DND-41 (cell line): ENCODE measurements at regions not wholly inside any gene's neighbourhood (a gene's known extent, or its start where the extent isn't known, plus 50 kb on each side); places are given as distances from the start of the nearest gene placed in this dataset.

Experiments
- ATAC-seq: fragments of 200-7000 bp; cut with Tn5 transposase; 3 replicates; pipeline ENCODE4 v1.9.1; 2021; ENCODE audit warnings: low read depth; ENCODE audit not compliant: insufficient read depth
- DNase-seq: peaks from one replicate; pipeline ENCODE4 v3.0.0-alpha.2; 2020
- H2AFZ ChIP-seq: 2 replicates; pipeline ENCODE4 v1.6.0; 2012; ENCODE audit warnings: low read depth, low read length
- H3K27ac ChIP-seq: 2 replicates; pipeline ENCODE4 v1.5.1; 2012; ENCODE audit warnings: low read length, inconsistent platforms
- H3K27me3 ChIP-seq: fragments of 200-600 bp; sonication (generic); 2 replicates; pipeline ENCODE4 v1.6.0; 2012; ENCODE audit warnings: low read length, mild to moderate bottlenecking, inconsistent platforms; ENCODE audit not compliant: insufficient read depth, poor library complexity
- H3K36me3 ChIP-seq: 2 replicates; pipeline ENCODE4 v1.5.1; 2012; ENCODE audit warnings: low read length, inconsistent platforms; ENCODE audit not compliant: insufficient read depth
- H3K4me1 ChIP-seq: 2 replicates; pipeline ENCODE4 v1.5.1; 2012; ENCODE audit warnings: mild to moderate bottlenecking, low read length; ENCODE audit not compliant: insufficient read depth
- H3K4me2 ChIP-seq: 2 replicates; pipeline ENCODE4 v1.6.0; 2012; ENCODE audit warnings: mild to moderate bottlenecking, moderate library complexity, low read length, inconsistent platforms; ENCODE audit not compliant: insufficient read depth
- H3K4me3 ChIP-seq, 2 experiments: fragments of 200-600 bp in 1 of 2; shearing (Covaris generic) in 1 of 2; 2 replicates each; pipeline ENCODE4 v1.5.1; 2012 to 2016; ENCODE audit warnings: inconsistent platforms in 2 of 2, low read length in 2 of 2, mild to moderate bottlenecking in 2 of 2, low read depth in 1 of 2, moderate library complexity in 1 of 2
- H3K79me2 ChIP-seq: 2 replicates; pipeline ENCODE4 v1.6.0; 2012; ENCODE audit warnings: low read length, inconsistent platforms; ENCODE audit not compliant: insufficient read depth
- H3K9ac ChIP-seq: 2 replicates; pipeline ENCODE4 v1.6.0; 2012; ENCODE audit warnings: low read depth, mild to moderate bottlenecking, inconsistent platforms, low read length, moderate library complexity
- H3K9me3 ChIP-seq: 2 replicates; pipeline ENCODE4 v1.5.1; 2012; ENCODE audit warnings: low read length, moderate library complexity, mild to moderate bottlenecking, inconsistent platforms; ENCODE audit not compliant: insufficient read depth, severe bottlenecking
- H4K20me1 ChIP-seq: 2 replicates; pipeline ENCODE4 v1.6.0; 2012; ENCODE audit warnings: low read length; ENCODE audit not compliant: insufficient read depth
- CTCF ChIP-seq: IDR thresholded peaks from 2 replicates; pipeline ENCODE4 v1.5.1; 2012; ENCODE audit warnings: borderline replicate concordance, low read length, moderate library complexity, mild to moderate bottlenecking; ENCODE audit not compliant: poor library complexity, severe bottlenecking; ENCODE audit errors: extremely low read depth
- EZH2 ChIP-seq: IDR thresholded peaks from 3 replicates; pipeline ENCODE4 v1.6.1; 2012; ENCODE audit warnings: borderline replicate concordance, low read depth, mild to moderate bottlenecking, moderate library complexity, low read length, inconsistent platforms; ENCODE audit not compliant: severe bottlenecking

GRCh38 chr3:21049334-21050062 lies 701.5 kb downstream of the ZNF385D start:
- no peaks in the 10 kb centered on the region for H3K4me1 ChIP-seq
- no peak overlapping the region for H3K27ac ChIP-seq
- H3K9me3 ChIP-seq, result no peaks in the 10 kb centered on the region
- no peak overlapping the region for H3K4me3 ChIP-seq
- no peaks in the 10 kb centered on the region for H3K36me3 ChIP-seq
- no peaks in the 10 kb centered on the region for H3K27me3 ChIP-seq
- no peaks in the 10 kb centered on the region for H4K20me1 ChIP-seq
- H3K79me2 ChIP-seq, result no peaks in the 10 kb centered on the region
- DNase-seq (no peak), ATAC-seq (no peak)
- no peak for TF ChIP-seq CTCF
- TF ChIP-seq EZH2, result no peak
- no peak overlapping the region for H3K9ac ChIP-seq
- no peak overlapping the region for H2AFZ ChIP-seq
- H3K4me2 ChIP-seq, result no peak overlapping the region

- no peak overlapping the region for H2AFZ ChIP-seq
- DNase-seq (no peak), ATAC-seq (no peak)
- no peak overlapping the region for H3K27ac ChIP-seq
- no peak overlapping the region for H3K4me2 ChIP-seq
- no peaks in the 10 kb centered on the region for H3K4me1 ChIP-seq
- no peaks in the 10 kb centered on the region for H3K27me3 ChIP-seq
- no peak overlapping the region for H3K4me3 ChIP-seq
- no peaks in the 10 kb centered on the region for H3K9me3 ChIP-seq
- no peaks in the 10 kb centered on the region for H3K36me3 ChIP-seq
- no peak overlapping the region for H3K9ac ChIP-seq
- H4K20me1 ChIP-seq, result no peaks in the 10 kb centered on the region
- no peaks in the 10 kb centered on the region for H3K79me2 ChIP-seq
- TF ChIP-seq CTCF, result no peak
- no peak for TF ChIP-seq EZH2
These were observed 707.9 kb downstream of the ZNF385D start for GRCh38 chr3:21043139-21043538.

- H3K27me3 ChIP-seq, result no peaks in the 10 kb centered on the region
- no peak overlapping the region for H3K4me2 ChIP-seq
- no peaks in the 10 kb centered on the region for H3K79me2 ChIP-seq
- TF ChIP-seq EZH2 (no peak), CTCF (no peak)
- H3K4me3 ChIP-seq, result no peak overlapping the region
- H4K20me1 ChIP-seq, result no peaks in the 10 kb centered on the region
- H3K36me3 ChIP-seq, result no peaks in the 10 kb centered on the region
- H3K27ac ChIP-seq, result no peak overlapping the region
- ATAC-seq (no peak), DNase-seq (no peak)
- H3K9ac ChIP-seq, result no peak overlapping the region
- H3K4me1 ChIP-seq, result no peaks in the 10 kb centered on the region
- no peaks in the 10 kb centered on the region for H3K9me3 ChIP-seq
- H2AFZ ChIP-seq, result no peak overlapping the region
These were observed 708.8 kb downstream of the ZNF385D start for GRCh38 chr3:21042184-21042583.
